GM12873 (cell line): ENCODE measurements at regions not wholly inside any gene's neighbourhood (a gene's known extent, or its start where the extent isn't known, plus 50 kb on each side); places are given as distances from the start of the nearest gene placed in this dataset.

ENCODE experiments used
- TF ChIP-seq, protein P1 (sequence below): IDR thresholded peaks from 2 replicates; pipeline ENCODE4 v1.5.1; 2012; ENCODE audit warnings: low read depth, mild to moderate bottlenecking, moderate library complexity, low read length, control low read depth; ENCODE audit not compliant: insufficient read depth; ENCODE audit errors: missing control alignments

DNA sequence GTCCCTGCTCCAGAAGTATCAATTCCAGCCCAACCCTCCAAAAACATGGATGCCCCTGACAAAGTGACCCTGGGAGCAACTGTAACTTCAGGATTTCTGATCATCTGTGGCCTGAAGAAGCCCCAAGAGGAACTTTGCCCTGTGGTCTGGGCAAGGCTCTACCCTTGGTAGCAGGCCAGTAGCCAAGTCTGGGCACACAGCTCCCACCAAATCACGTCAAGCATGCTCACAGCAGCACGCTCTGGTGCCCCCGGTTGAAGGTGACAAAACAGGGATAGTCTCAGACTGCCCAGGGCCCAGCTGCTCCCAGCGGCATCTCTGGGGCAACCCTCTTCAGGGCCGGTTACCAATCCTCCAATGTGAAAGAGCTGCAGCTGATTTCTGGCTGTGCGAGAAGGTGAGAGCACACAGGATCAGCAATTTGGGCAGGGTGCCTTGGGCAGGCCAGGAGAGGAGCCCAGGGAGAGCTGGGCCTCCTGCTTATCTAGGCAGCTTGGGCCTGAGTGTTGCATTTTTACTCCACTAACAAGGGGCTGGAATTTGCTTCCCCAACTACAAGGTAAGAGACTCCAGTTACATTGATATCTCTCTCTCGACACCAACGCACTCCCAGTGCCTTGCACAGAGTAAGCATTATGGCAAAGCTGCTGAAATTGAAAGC lies 418.1 kb downstream of the BCOR start:
- TF ChIP-seq, protein P1, sequence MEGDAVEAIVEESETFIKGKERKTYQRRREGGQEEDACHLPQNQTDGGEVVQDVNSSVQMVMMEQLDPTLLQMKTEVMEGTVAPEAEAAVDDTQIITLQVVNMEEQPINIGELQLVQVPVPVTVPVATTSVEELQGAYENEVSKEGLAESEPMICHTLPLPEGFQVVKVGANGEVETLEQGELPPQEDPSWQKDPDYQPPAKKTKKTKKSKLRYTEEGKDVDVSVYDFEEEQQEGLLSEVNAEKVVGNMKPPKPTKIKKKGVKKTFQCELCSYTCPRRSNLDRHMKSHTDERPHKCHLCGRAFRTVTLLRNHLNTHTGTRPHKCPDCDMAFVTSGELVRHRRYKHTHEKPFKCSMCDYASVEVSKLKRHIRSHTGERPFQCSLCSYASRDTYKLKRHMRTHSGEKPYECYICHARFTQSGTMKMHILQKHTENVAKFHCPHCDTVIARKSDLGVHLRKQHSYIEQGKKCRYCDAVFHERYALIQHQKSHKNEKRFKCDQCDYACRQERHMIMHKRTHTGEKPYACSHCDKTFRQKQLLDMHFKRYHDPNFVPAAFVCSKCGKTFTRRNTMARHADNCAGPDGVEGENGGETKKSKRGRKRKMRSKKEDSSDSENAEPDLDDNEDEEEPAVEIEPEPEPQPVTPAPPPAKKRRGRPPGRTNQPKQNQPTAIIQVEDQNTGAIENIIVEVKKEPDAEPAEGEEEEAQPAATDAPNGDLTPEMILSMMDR, result no peak

DNA sequence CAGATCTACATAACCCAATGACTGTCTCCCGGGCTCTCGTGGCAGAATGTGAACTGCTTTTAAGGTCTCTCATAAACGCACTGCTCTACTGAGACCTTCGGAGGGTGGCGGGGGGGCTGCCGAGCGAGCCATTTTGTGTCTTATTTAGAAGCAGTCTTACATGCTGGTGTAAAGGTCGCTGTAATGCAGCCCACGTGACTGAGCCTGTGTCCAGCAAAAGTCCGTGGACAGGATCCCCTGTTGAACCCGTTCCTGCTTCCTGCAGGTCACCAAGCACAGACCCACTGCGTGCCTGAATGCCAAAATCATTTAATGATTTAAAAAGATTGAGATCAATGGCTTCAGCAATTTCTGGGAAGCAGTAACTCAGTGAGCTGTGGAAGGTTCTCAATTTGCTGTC lies 415.9 kb downstream of the BCOR start:
- TF ChIP-seq, protein P1, result no peak

DNA sequence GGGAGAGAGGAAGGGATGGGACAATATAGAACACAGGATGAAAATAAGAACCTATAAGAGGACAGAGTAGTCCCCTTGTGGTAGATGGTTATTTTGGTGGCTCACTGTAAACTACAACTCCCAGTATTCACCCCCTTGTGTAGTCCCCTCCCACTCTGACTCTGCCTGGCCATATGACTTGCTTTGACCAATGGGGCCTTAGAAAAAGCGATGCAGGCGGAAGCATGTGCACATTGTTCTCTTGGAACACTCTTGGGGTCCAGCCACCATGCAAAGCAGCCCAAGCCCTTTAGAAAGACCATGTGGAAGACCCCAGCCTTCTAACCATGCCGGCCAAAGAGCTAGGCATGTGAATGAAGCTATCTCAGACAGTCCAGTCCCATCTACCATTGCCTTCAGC lies 415.0 kb downstream of the BCOR start:
- TF ChIP-seq, protein P1, result no peak

DNA sequence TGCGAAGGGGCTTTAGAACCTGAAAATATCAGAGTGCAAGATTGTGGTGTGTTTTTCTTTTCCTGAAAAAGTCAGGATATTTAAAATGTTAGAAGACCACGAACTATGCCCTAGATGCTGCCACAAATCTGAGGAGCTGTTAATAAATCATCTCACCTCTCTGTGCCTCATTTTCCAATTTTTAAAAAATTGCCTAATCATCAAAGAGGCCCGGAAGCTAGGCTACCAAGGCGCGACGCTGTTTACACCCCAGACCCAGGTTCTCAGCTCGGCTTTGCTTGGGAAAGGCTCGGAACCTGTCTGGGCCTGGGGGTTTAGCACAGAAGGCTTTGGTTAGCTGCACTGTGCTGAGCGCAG lies 409.6 kb downstream of the BCOR start:
- TF ChIP-seq, protein P1, result no peak

DNA sequence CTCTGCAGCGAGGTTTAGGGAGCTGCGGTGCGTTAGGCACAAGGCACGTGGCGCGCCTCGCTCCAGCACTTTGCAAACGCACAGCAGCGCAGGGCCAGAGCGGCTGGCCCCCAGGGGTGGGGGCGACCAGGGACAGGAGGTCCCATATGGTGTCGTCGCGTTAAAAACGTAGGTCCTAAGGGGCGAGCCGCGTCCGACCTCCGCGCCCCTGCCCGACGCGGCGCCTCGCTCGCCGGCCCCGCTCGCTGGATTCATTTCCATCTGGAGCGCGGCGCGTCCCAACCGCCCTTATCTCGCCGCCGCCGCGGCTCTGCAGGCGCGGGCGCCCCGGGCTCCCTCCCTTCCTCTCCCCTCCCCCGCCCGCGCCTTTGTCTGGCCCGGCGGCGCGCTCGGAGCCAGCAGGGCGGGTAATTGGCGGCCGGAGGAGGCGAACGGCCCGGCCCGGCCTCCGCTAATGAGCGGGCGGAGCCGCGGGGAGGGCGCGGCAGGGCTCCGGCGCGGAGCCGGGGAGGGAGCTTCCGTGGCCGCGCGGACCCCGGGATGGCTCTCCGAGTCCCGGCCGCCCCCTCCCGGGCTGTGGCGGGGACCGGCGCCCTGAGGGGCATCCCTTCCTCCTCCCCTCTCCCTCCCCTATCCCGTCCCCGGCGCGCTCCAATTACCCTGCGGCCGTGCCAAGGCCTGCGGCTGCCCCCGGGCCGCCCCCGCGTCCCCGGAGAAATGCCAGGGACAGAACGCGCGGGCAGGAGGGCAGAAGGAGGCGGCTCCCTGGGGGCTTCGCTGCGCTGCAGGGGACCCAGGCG lies 409.0 kb downstream of the BCOR start:
- TF ChIP-seq, protein P1, result no peak

DNA sequence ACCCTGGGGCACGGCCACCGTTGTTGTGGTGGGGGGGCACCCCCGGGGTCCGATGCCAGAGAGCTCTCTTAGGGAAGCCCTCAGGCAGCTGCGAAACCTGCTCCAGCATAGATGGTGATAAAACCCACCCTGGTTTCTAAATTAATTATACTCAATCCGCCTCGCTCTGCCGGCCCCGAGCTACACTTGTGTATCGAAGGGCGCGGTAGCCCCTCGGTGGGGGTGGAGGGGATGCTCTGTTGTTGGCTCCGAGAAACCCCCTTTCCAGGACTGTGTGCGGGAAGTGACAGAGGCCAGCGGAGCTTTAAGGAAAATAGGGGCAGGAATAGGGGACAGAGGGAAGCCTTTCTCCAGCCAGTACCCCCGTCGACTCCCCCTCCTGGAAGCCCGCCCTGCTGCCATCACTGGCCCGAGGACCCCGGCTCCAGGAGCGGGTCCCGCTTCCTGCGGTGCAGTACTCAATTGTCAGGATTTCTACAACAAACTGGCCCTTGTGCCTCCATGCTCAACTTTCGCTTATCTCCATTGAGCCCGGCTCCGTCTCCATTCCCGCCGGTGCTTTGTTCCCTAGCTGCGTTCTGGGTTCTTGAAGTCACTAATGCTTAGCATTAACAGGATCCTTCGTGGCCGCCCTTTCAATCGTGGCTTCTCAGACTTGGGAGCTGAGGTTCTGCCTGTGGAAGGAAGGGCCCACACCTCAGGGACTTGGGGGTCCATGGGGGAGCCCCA lies 408.2 kb downstream of the BCOR start:
- TF ChIP-seq, protein P1, result no peak

DNA sequence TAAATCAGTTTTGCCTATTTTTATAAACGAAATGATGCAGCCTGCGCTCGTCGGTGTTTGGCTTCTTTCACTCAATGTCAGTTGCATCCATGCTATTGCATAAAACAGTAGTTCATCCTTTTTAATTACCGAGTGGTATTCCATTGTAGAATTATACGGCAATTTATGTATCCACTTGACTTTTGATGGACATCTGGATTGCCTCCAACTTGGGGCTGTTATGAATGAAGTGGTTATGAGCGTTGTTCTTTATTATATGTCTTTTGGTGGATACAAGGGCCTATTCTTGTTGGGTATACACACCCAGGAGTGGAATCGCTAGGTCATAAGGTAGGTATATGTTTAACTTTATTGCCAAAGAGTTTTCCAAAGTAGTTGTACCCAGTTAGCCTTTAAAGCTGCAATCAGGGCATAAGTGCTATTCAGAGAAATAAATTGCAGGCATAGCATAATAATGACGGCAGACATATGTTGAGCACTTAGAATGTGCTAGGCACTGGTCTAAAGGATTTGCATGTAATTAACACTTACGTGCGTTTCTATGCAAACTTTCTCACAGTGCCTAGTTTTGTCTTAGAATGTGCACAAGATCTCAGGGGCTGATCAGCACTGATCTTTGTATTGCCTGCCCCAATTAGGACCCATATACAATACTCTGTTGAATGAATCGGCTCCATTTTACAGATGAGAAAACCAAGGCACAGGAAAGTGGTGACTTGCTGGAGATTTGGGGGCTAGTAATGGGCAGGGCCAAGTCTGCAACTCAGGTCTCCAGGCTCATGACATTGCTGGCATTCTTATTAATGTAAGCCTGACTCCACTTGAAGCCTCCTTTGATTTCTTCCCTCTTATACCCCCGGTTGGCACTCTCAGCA lies 407.0 kb downstream of the BCOR start:
- TF ChIP-seq, protein P1, result no peak
